PC-3 (cell line): ENCODE measurements at regions not wholly inside any gene's neighbourhood (a gene's known extent, or its start where the extent isn't known, plus 50 kb on each side); places are given as distances from the start of the nearest gene placed in this dataset.

Experiments used
- CTCF ChIP-seq: fragments of 300-600 bp; sonication (generic); conservative IDR thresholded peaks from 2 replicates; pipeline ENCODE4 v1.5.1; 2017; ENCODE audit warnings: antibody characterized with exemption, low read depth, mild to moderate bottlenecking, low read length
- EZH2 ChIP-seq: fragments of 300-600 bp; sonication (generic); IDR thresholded peaks from one replicate; pipeline ENCODE4 v1.6.1; 2017; ENCODE audit warnings: antibody characterized with exemption, mild to moderate bottlenecking, low read length; ENCODE audit not compliant: unreplicated experiment
- EZH2phosphoT487 ChIP-seq: fragments of 300-600 bp; sonication (generic); IDR thresholded peaks from 2 replicates; pipeline ENCODE4 v1.6.1; 2018; ENCODE audit warnings: mild to moderate bottlenecking, antibody characterized with exemption, low read length, borderline replicate concordance

GRCh38 chr1:29825274-29825940 lies 589.1 kb downstream of the PTPRU start:
- TF ChIP-seq CTCF: no peak
- TF ChIP-seq EZH2: no peak
- TF ChIP-seq EZH2phosphoT487: no peak
